CD14-positive monocyte (primary cell): ENCODE measurements at regions not wholly inside any gene's neighbourhood (a gene's known extent, or its start where the extent isn't known, plus 50 kb on each side); places are given as distances from the start of the nearest gene placed in this dataset.

Experiments used
- DNase-seq, 3 donors: peaks; one replicate each; pipeline ENCODE4 v3.0.0-alpha.2; 2011 to 2022
- H2AFZ ChIP-seq: 2 replicates; pipeline ENCODE4 v1.6.0; 2012; ENCODE audit warnings: mild to moderate bottlenecking, low read depth, low read length, inconsistent platforms; ENCODE audit not compliant: insufficient read depth, poor library complexity, severe bottlenecking
- H3K27ac ChIP-seq, 2 donors: 1 replicate in 1 of 2; 2 replicates in 1 of 2; pipeline ENCODE4 v1.5.1; 2012 to 2013; ENCODE audit warnings: low read length in 2 of 2, control low read depth in 1 of 2, inconsistent platforms in 1 of 2, low read depth in 1 of 2, mild to moderate bottlenecking in 1 of 2
- H3K27me3 ChIP-seq, 2 donors: one replicate each; pipeline versions ENCODE4 v1.6.0 to v1.6.1; 2011 to 2013; ENCODE audit warnings: low read length in 2 of 2; ENCODE audit not compliant: control insufficient read depth in 2 of 2, insufficient read depth in 2 of 2
- H3K36me3 ChIP-seq, 2 donors: replicated peaks in 1 of 2; 1 replicate in 1 of 2; 2 replicates in 1 of 2; pipeline versions ENCODE4 v1.5.1 to v1.6.1; 2012 to 2013; ENCODE audit warnings: low read length in 2 of 2, control low read depth in 1 of 2, inconsistent platforms in 1 of 2, mild to moderate bottlenecking in 1 of 2; ENCODE audit not compliant: insufficient read depth in 2 of 2, control insufficient read depth in 1 of 2
- H3K4me1 ChIP-seq, 2 donors: 1 replicate in 1 of 2; 2 replicates in 1 of 2; pipeline versions ENCODE4 v1.5.1 to v1.6.1; 2012 to 2013; ENCODE audit warnings: low read length in 2 of 2, control low read depth in 1 of 2, inconsistent platforms in 1 of 2, mild to moderate bottlenecking in 1 of 2, moderate library complexity in 1 of 2; ENCODE audit not compliant: insufficient read depth in 2 of 2, control insufficient read depth in 1 of 2
- H3K4me2 ChIP-seq: replicated peaks from 2 replicates; pipeline ENCODE3; 2012; ENCODE audit warnings: low read length, moderate library complexity, mild to moderate bottlenecking; ENCODE audit not compliant: poor library complexity, severe bottlenecking; ENCODE audit errors: extremely low read depth
- H3K4me3 ChIP-seq, 3 experiments: fragments of 200-600 bp in 1 of 3; sonication (generic) in 1 of 3; replicated peaks in 1 of 3; 1 replicate in 2 of 3; 2 replicates in 1 of 3; pipeline ENCODE4 v1.5.1; 2011 to 2013; ENCODE audit warnings: low read length in 3 of 3, mild to moderate bottlenecking in 3 of 3, control low read depth in 2 of 3, low read depth in 2 of 3, inconsistent platforms in 1 of 3, moderate library complexity in 1 of 3
- H3K79me2 ChIP-seq: 2 replicates; pipeline ENCODE4 v1.6.0; 2012; ENCODE audit warnings: mild to moderate bottlenecking, control low read depth, inconsistent platforms, low read length, moderate library complexity; ENCODE audit not compliant: insufficient read depth
- H3K9ac ChIP-seq: 2 replicates; pipeline ENCODE4 v1.6.0; 2017; ENCODE audit warnings: low read length, mild to moderate bottlenecking; ENCODE audit not compliant: insufficient read depth, poor library complexity, severe bottlenecking
- H3K9me3 ChIP-seq, 2 donors: replicated peaks in 1 of 2; 1 replicate in 1 of 2; 2 replicates in 1 of 2; pipeline versions ENCODE4 v1.5.1 to v1.6.1; 2012 to 2013; ENCODE audit warnings: low read length in 2 of 2, control low read depth in 1 of 2; ENCODE audit not compliant: control insufficient read depth in 1 of 2, insufficient read depth in 1 of 2
- H4K20me1 ChIP-seq: 2 replicates; pipeline ENCODE4 v1.6.0; 2012; ENCODE audit warnings: mild to moderate bottlenecking, low read length, control low read depth, moderate library complexity; ENCODE audit not compliant: insufficient read depth
- H3K27ac Mint-ChIP-seq, 7 donors: one replicate each; pipeline ENCODE4 v1.8.0; 2020; ENCODE audit warnings: mild to moderate bottlenecking in 7 of 7, mixed read lengths in 7 of 7, moderate library complexity in 6 of 7, inconsistent platforms in 2 of 7
- H3K27me3 Mint-ChIP-seq, 3 donors: one replicate each; pipeline ENCODE4 v1.8.0; 2021 to 2022; ENCODE audit warnings: low read depth in 3 of 3, mild to moderate bottlenecking in 3 of 3, mixed read lengths in 3 of 3, moderate library complexity in 3 of 3, inconsistent platforms in 1 of 3
- H3K36me3 Mint-ChIP-seq, 2 donors: one replicate each; pipeline ENCODE4 v1.8.0; 2020; ENCODE audit warnings: mixed read lengths in 2 of 2, inconsistent platforms in 1 of 2, mild to moderate bottlenecking in 1 of 2
- H3K4me1 Mint-ChIP-seq: one replicate; pipeline ENCODE4 v1.8.0; 2020; ENCODE audit warnings: mild to moderate bottlenecking, mixed read lengths
- H3K4me3 Mint-ChIP-seq, 2 donors: one replicate each; pipeline ENCODE4 v1.8.0; 2020; ENCODE audit warnings: mild to moderate bottlenecking in 2 of 2, mixed read lengths in 2 of 2, moderate library complexity in 1 of 2
- H3K9me3 Mint-ChIP-seq, 7 donors: one replicate each; pipeline ENCODE4 v1.8.0; 2020 to 2022; ENCODE audit warnings: mixed read lengths in 7 of 7, mild to moderate bottlenecking in 6 of 7, moderate library complexity in 6 of 7, inconsistent platforms in 2 of 7
- CTCF ChIP-seq: fragments of 200-600 bp; IDR thresholded peaks from one replicate; pipeline ENCODE4 v1.8.0; 2022; ENCODE audit warnings: antibody characterized with exemption, mild to moderate bottlenecking
- WGBS: methylation state at CpG from one replicate; pipeline ENCODE4 v1.1.5; 2013; ENCODE audit warnings: missing lambda C conversion rate; ENCODE audit not compliant: insufficient coverage; 5-methylcytosine and 5-hydroxymethylcytosine counted together
- intact Hi-C, 2 donors: fragments of 100-400 bp; cut with micrococcal nuclease; formaldehyde crosslinking; loops; one replicate each; pipeline versions ENCODE4 v1.15.0 to v1.15.1; 2023

DNA sequence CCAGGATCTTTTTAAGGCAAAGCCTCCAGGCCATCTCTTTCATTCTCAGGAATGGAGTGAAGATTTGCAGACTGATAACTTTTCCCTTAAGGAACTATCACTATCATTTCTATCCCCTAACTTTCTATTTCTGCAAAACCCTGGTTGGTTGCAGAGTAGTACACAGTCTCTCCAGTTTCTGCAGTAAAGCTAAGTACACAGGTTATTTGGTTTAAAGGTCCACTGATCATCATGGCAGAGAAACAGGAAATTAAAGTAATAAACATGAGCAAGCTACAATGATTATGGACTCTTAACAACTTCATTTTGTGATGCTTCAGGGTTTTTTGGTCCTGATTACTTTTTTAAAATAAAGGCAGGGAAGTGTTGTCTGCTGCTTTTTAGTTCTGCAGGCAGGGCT is 890.0 kb upstream of the DDX18 start:
- Histone ChIP-seq H3K27me3 (no peaks in the 10 kb centered on the region), H4K20me1 (no peaks in the 10 kb centered on the region), H3K9me3 (peaks cover 0 to 3% of the 10 kb centered on the region in 2 donors), H3K27ac (no peak overlapping the region), H3K36me3 (no peaks in the 10 kb centered on the region), H2AFZ (no peak overlapping the region), H3K4me3 (no peak overlapping the region), H3K9ac (no peak overlapping the region), H3K4me1 (no peaks in the 10 kb centered on the region), H3K4me2 (no peak overlapping the region), H3K79me2 (no peaks in the 10 kb centered on the region)
- DNase-seq: no peak
- no peaks in the 10 kb centered on the region for H3K4me1 Mint-ChIP-seq
- peaks cover 0 to 6% (median 1%) of the 10 kb centered on the region in 7 donors for H3K9me3 Mint-ChIP-seq
- H3K27ac Mint-ChIP-seq: no peak overlapping the region
- no peak overlapping the region for H3K4me3 Mint-ChIP-seq
- no peak for TF ChIP-seq CTCF
- H3K27me3 Mint-ChIP-seq: peaks cover 0 to 3% (median 0%) of the 10 kb centered on the region in 3 donors
- intact Hi-C loops: no loop called here
- no peaks in the 10 kb centered on the region for H3K36me3 Mint-ChIP-seq

- Mint-ChIP-seq H3K36me3 (no peaks in the 10 kb centered on the region), H3K27me3 (no peaks in the 10 kb centered on the region), H3K9me3 (peaks cover 2 to 17% (median 3%) of the 10 kb centered on the region in 7 donors), H3K4me1 (no peaks in the 10 kb centered on the region), H3K4me3 (no peak overlapping the region), H3K27ac (no peak overlapping the region)
- no peak overlapping the region for H3K4me2 ChIP-seq
- no peak overlapping the region for H3K27ac ChIP-seq
- 80% methylated on average over 3 of the region's 7 CpGs for WGBS
- peaks cover 6 to 9% of the 10 kb centered on the region in 2 donors for H3K9me3 ChIP-seq
- no peak overlapping the region for H3K9ac ChIP-seq
- no peaks in the 10 kb centered on the region for H4K20me1 ChIP-seq
- H3K4me3 ChIP-seq: no peak overlapping the region
- no peaks in the 10 kb centered on the region for H3K4me1 ChIP-seq
- no peak for TF ChIP-seq CTCF
- H3K79me2 ChIP-seq: no peaks in the 10 kb centered on the region
- intact Hi-C loops: no loop called here
- no peaks in the 10 kb centered on the region for H3K36me3 ChIP-seq
- no peak overlapping the region for H2AFZ ChIP-seq
- DNase-seq: no peak
- no peaks in the 10 kb centered on the region for H3K27me3 ChIP-seq
Observed at GRCh38 chr2:116935097-116935814, 879.2 kb upstream of the DDX18 start.
